Astrocyte of the hippocampus (primary cell): ENCODE measurements at regions not wholly inside any gene's neighbourhood (a gene's known extent, or its start where the extent isn't known, plus 50 kb on each side); places are given as distances from the start of the nearest gene placed in this dataset.
"Not testable (repeated sequence)": the region's sequence is repeated elsewhere in the genome, so short reads cannot be mapped to it uniquely, and the experiment has no call there.

ENCODE experiments used
- DNase-seq: peaks from one replicate; pipeline ENCODE4 v3.0.0; 2011; ENCODE audit warnings: low read depth, low spot score

DNA sequence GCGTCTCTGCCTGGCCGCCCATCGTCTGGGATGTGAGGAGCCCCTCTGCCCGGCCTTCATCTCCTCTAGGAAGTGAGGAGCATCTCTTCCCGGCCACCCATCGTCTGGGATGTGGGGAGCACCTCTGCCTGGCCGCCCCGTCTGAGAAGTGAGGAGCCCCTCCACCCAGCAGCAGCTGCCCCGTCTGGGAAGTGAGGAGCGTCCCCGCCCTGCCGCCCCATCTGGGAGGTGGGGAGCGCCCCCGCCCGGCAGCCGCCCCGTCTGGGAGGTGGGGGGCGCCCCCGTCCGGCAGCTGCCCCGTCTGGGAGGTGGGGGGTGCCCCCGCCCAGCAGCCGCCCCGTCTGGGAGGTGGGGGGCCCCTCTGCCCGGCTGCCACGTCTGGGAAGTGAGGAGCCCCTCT, 153.7 kb upstream of the MYRIP start:
- not testable (repeated sequence) for DNase-seq

DNA sequence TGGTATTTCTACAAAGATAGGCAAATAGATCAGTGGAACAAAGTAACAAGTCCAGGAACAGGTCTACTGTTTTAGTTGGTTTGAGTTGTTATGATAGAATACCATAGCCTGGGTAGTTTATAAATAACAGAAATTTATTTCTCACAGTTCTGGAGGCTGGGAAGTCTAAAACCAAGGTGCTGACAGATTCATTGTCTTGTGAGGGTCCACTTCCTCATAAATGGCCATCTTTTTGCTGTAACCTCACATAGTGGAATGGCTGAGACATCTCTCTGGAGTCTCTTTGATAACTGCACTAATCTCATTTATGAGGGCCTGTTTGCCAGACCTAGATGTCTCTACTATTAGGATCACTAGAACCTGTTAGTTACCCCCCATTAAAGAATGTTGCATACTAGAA, 152.3 kb upstream of the MYRIP start:
- DNase-seq, result no peak

DNA sequence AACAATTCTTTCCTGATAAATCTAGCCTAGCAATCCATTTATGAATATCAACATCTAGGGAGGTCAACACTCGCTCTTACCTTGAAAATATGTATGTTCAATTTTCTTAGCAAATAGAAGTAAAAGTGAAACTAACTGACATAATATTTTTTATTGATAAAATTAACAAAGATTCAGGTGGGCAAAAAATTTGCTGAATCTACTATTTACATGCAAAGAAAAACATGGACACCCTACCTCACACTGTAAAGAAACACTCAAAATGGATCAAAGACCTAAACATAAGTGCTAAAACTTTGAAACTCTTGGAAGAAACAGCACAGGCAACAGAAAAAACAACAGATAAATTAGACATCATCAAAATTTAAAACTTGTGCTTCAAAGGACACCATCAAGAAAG, 151.6 kb upstream of the MYRIP start:
- no peak for DNase-seq

DNA sequence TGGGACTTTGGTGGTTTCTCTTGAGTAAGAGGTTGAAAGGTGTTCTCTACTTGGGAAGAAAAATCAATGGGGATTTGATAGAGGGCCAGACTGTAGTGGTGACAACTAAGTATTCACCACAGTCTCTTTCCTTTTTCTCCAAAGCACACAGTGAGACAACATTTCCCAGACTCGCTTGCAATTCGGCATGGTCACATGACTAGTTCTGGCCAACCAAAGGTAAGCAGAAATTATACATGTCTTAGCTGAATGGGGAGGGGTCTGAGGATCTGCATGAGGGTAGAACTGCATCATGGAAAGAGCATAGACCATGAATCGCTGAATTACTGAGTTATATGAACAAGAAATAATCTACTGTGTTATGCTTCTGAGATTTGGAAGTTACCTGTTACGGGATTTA, 144.5 kb upstream of the MYRIP start:
- no peak for DNase-seq

DNA sequence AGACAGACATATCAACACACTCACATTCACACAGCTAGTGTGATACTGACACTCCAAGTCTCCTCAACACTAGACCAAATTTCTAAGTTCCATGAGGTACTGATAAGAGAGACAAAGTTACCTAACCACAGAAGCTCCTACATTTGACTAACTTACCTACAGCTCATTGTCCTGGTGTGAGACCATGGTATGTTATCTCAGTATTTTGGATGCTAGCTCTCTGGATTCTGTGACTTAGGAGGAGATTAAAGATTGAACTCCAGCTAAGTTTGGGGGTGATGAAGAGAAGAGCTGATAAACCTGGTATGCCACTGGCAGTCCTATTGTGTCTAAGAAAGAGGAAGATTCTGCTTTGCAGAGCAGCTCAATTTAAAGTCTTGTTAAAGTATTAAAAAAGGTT, 144.0 kb upstream of the MYRIP start:
- no peak for DNase-seq

DNA sequence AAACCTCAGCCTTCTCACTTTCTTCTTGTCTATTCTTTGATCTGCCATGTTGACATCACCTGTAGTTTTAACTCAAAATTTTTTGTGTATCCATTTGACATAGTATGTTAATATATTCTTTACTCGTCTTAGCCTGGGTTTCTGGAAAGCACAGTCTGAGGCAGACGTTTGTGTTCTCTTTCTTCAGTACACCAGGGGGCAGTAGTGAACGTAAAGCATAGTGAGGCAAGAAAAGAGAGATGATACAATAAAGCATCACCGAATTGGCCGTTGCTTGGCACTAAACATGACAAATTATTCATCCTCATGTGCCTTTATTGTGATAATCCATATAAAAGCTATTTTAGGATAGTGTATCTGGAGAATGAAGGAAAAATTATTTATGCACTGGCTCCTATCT, 141.0 kb upstream of the MYRIP start:
- peak; percentile 59 for DNase-seq

DNA sequence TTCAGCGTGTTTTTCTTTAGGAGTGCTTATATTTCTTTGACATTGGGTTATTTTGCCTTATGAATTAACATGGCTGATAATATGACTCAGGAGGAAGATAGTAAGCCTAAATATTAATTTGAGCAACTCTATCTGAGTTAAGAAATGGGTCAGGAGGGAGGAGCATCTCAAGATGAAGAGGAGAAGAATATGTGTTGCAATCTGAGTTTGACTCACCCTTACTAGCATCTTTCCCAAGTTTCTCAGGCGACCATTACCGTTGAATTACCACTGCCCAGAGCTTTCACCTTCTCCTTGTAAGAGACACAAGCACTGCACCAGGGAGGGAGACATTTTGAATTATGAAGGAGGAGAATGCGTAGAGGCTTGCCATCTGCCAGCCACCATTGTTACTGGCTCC, 138.3 kb upstream of the MYRIP start:
- DNase-seq, result no peak

DNA sequence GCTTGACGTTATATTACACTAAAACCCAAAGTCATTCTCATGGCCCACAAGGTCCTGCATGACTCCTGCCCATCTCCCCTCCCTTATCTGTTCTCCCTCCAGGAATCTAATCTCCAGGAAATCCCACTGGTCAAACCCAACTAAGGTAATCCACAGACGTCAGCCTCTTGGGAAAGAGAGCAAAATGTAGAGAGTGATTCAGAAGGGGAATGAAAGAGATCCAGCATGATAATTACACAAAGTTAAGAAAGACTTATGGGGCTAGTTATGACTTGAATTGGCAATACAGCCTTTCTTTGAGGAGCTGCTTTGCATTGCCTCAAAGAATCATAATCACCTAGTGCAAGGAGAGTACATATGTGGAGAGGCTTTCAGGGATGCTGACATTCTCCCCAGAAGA, 137.8 kb upstream of the MYRIP start:
- DNase-seq, result no peak

DNA sequence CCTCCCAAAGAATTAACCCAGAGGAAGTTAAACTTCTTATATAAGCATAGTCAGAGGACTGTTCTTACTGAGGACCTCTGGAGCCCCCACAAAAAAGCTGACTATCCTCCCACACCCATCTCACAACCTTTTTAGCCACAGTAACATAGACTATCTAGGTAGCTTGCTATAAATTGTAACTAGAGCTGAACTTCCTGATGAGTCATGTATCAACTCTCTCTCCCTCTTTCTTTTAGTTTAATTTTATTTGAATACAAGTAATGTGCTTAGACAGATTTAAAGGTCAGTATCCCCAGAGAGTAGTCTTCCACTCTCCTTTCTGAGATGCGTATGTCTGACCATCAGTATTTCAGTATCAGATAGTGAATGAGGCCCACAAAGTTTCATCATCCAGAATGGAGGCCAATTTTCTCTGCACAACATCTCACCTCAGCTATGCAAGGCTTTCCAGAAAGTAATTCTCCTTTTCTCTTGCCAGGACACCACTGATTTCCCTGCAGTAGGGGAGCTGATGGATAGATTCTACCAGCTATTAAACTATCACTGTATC, 104.0 kb upstream of the MYRIP start:
- DNase-seq, result peak; percentile 2

DNA sequence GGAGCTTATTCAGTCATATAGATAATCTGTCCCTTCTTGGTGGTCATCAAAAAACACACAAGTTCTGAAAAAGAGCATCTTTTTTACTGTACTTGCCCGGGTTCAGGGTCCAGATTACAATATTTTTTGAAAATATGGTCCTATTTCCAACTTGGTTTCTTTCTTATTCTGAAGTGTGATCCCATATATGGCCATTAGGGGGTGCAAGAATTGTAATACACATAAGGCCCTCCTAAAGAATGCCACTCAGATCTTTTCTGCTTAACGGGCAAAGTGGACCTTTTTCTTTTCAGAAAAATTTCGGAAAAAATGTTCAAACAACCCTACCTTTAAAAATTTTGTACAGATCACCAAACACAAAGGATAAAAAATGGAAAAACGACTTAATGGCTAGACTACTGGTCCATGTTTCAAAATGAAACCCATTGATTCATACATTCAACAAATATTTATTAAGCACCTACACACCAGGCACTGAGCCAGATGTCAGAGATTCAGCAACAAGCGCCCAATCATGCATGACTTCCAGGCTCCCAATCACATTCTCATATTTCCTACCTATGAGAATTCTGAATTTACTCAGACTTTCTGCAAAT, 102.0 kb upstream of the MYRIP start:
- peak; percentile 61 for DNase-seq

DNA sequence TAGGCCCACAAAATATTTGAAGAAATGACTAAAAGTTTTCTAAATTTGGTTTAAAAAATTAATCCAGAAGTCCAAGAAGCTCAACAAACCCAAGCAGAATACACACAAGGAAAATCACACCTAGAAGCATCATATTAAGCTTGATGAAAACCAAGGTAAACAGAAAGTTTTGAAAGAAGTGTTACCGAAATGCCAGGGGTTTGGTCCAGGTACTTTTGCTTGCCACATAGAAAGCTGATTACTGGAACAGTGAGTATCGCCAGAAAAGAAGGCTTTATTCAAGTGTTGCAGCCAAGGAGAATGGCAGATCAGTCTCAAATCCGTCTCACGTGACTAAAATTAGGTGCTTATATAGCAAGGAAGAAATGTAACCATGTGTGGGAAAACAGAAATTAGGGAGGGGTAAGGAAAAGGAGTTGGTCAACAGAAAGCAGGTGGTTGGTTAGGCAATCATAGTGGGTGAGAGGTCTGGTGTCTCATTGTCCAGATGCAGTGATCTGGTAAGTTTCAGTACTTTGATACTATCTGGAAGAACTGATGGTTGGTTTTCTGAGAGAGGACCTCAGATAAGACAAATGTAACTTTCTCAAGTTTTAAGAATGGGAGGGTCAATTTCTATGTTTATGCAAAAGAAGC, 96.9 kb upstream of the MYRIP start:
- no peak for DNase-seq

DNA sequence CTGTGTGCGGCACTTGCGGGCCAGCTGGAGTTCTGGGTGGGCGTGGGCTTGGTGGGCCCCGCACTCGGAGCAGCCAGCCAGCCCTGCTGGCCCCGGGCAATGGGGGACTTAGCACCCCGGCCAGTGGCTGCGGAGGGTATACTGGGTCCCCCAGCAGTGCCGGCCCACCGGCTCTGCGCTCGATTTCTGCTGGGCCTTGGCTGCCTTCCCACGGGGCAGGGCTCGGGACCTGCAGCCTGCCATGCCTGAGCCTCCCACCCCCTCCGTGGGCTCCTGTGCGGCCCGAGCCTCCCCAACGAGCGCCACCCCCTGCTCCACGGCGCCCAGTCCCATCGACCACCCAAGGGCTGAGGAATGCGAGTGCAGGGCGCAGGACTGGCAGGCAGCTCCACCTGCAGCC, 96.1 kb upstream of the MYRIP start:
- DNase-seq, result not testable (repeated sequence)

DNA sequence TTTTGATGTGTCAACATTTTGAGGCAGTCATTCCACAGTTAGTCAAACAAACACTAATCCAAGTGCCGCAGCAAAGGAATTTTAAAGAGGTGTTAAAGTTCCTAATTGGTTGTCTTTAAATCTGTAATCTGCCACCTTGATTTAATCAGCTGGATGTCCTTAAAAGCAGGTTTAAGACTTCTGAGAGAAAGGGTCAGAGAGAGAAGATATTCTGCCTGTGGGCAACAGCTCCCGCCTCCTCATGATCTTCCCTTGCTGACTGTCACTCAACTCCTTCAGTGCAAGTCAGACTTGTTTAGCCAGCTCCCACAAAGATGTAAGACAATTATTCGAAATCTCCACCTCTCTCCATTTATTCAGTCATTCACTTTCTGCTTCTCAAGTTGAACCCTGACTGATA, 92.6 kb upstream of the MYRIP start:
- DNase-seq, result no peak

DNA sequence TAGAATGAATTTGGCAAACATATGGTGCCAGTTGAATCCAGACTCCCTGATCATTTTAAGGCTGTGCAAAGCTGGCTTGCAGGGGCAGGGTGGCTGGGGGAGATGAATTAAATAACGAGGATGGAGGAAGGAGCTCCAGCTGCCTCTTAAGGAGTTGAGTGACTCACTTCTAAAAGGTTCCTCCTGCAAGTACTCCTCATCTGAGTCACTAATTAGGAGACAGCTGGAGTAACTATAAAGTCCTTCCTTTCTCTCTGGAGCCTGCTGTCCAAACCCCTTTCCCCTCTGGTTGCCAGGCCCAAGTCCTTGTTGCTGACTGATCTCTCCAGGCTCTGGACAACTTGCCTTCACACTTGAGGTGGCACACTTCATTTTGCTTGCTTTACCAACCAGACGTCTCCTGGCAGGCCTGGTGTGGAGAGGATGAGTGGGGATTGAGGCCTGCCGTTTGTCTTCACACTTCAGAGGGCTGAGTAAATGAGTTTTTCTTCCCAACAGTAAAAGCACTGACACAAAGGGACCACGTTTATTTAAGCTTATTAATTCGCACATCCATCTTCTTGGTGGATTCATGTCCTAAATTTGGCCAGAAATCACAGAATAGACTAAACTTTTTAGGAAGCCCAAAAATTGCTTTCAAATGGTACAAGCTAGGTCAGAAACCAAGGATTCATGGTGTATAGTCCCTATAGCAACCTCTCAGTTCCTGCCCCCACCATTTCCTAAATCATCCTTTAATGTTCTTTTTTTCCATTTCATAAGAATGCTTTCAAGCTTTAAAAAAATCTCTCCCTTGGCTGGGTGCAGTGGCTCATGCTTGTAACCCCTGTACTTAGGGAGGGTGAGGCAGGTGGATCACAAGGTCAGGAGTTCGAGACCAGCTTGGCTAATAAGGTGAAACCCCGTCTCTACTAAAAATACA, 90.5 kb upstream of the MYRIP start:
- peak; percentile 11 for DNase-seq

DNA sequence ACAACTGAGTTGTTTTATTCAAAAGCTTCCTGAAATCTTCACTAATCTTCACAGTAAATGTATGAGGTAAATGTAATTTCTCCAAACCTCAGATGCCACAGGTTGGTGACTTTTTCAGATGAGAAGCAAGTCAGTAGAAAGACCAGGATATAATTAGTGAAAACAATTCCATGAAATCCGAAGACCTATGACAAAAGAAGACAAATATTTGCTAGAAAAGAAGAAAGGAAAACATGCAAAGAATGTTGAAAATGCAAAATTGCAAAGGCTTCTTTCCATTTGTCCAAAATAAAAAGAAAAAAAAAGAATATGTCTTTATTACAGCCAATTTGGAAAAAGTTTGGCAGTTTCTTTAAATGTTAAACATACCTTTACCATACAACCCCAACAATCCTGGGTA, 88.3 kb upstream of the MYRIP start:
- peak; percentile 5 for DNase-seq

DNA sequence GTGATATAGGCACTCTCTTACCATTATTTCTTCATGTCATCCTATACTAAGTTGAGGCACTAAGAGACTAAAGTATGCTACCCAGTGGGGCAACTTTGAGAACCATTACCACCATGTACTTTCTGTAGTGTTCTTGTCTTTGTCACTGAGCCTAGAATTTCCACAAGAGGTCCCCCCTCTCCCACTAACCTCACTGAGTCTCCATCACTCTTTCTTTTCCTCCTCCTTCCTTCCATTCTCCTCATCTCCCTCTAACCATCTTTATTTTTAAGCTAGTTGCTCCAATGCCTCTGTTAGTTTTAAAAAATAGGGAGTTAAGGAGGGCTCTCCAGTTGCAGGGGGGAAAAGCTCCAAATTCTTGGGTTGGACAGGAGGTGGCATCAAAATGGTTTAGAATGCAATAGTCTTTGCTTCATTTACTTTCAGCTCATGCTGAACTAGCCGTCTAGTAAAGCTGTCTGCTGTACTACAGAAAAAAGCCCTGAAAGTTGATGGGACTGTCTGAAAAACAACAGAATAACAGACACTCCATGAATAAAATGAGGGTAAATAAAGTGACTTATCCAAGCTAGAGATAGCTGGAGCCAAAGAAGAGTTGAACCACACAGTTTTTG, 85.1 kb upstream of the MYRIP start:
- peak; percentile 6 for DNase-seq

DNA sequence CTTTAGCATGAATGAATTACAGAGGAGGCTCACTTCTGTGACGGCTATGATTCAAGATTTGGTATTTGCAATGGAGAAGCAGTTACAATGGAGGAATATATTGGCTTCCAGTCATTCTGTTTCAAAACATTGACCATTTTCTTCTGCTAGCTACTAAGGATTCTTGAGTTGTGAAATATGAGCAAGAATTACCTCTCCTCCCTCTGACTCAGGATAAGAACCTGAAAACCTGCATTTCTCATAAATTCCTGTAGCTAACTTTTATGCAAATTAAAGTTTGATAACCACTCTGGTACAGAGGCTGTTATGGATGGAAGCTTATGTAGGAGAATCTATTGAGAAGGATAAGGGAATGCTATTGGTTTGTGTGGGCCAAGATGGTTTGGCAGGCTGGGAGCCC, 84.1 kb upstream of the MYRIP start:
- no peak for DNase-seq

DNA sequence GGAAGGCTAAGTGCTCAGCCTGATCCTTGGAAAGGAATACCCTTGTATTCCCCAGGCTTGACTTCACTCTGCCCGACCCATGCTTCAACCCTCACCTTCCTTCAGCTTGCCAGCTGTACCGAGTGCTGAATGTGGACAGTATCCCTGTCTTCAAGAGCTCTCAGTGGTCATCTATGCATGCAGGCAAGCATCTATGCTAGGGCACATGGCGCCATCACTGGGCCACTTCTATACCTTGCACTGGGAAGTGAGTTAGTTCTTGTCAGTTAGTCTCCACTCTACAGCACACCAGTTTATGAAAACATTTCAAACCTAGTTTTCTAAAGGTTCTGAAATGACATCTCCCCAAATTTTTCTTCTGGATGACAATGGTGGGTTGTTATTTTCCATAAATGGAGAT, 82.0 kb upstream of the MYRIP start:
- no peak for DNase-seq

DNA sequence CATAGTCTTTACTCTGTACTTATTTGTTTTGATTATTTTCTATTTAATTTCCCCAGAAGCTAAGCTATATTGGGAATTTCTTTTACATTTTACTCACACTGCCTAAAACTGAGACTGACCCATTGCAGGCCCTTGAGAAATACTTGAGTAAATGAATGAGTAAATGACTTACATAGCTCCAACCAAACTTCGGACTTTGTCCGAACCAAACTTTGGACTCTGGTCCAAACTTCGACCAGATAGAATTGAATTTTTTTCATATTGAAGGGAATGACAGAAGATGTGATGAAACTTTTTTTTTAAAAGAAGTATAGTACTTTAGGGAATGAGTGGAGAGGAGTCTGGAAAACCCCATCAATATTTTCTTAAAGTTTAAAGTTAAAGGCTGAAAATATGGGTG, 75.6 kb upstream of the MYRIP start:
- no peak for DNase-seq

DNA sequence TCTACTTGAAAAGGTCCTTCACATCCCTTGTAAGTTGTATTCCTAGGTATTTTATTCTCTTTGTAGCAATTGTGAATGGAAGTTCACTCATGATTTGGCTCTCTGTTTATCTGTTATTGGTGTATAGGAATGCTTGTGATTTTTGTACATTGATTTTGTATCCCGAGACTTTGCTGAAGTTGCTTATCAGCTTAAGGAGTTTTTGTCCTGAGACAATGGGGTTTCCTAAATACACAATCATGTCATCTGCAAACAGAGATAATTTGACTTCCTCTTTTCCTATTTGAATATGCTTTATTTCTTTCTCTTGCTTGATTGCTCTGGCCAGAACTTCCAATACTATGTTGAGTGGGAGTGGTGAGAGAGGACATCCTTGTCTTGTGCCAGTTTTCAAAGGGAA, 69.8 kb upstream of the MYRIP start:
- DNase-seq, result not testable (repeated sequence)

DNA sequence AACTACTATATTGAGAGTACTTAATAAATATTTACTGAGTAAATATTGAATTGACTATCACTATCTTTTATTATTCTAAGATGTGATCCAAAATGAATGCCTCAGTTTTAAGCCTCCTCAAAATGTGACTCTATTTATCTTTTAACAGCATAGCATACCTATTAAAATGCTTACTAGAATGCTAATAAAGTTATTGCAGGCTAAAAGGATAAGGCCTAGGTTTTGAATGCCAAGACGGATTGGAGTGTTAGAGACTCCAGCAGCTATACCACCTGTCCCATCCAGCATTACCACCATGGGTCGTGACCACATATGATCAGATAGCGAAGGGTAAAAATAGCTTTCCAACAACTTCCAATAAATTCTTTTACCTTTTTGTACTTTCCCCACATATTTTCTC, 64.7 kb upstream of the MYRIP start:
- no peak for DNase-seq

DNA sequence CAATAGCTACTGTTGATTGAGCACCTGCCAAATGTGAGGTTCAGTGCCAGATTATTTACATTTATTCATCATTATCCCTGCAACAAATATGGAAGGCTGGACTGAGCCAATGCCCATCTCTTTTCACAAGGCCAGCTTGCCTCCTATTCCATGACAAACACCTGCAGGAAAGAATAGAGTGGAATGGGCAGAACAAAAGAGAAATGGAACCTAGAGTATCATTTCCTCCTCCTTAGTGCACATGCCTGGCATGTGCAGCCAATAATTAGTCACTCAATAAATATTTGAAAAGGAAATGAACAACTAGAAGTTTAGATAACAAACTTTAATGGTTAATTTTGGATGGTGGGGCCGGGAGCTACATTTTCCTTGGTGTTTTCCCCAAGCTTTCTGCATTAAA, 61.4 kb upstream of the MYRIP start:
- DNase-seq, result no peak
